GM23338 (cell line): ENCODE measurements at regions not wholly inside any gene's neighbourhood (a gene's known extent, or its start where the extent isn't known, plus 50 kb on each side); places are given as distances from the start of the nearest gene placed in this dataset.
A peak's percentile ranks its signal among the peaks of the same experiment; 100 is the strongest.

Experiments
- ATAC-seq: fragments of 200-7000 bp; cut with Tn5 transposase; 3 replicates; pipeline ENCODE4 v1.9.1; 2020
- DNase-seq: peaks from one replicate; pipeline ENCODE4 v3.0.0-alpha.2; 2015; ENCODE audit warnings: low spot score
- H2AFZ ChIP-seq: fragments of 200-600 bp; sonication (generic); 2 replicates; pipeline ENCODE4 v1.8.0; 2016; ENCODE audit warnings: antibody characterized with exemption, mild to moderate bottlenecking, moderate library complexity
- H3F3A ChIP-seq: fragments of 200-600 bp; sonication (generic); replicated peaks from 2 replicates; pipeline ENCODE4 v1.8.0; 2017; ENCODE audit warnings: antibody characterized with exemption, mixed run types, low read depth
- H3K27ac ChIP-seq: fragments of 200-600 bp; sonication (generic); 2 replicates; pipeline ENCODE4 v1.6.1; 2016; ENCODE audit warnings: low read depth
- H3K27me3 ChIP-seq: fragments of 200-600 bp; sonication (generic); 2 replicates; pipeline ENCODE4 v1.8.0; 2016; ENCODE audit warnings: mild to moderate bottlenecking, mixed run types, moderate library complexity; ENCODE audit not compliant: insufficient read depth
- H3K36me3 ChIP-seq: fragments of 200-600 bp; sonication (generic); 2 replicates; pipeline ENCODE4 v1.8.0; 2016; ENCODE audit warnings: mild to moderate bottlenecking; ENCODE audit not compliant: insufficient read depth
- H3K4me1 ChIP-seq: fragments of 200-600 bp; sonication (generic); 2 replicates; pipeline ENCODE4 v1.8.0; 2016; ENCODE audit warnings: mild to moderate bottlenecking, moderate library complexity; ENCODE audit not compliant: insufficient read depth
- H3K4me2 ChIP-seq: fragments of 200-600 bp; sonication (generic); 2 replicates; pipeline ENCODE4 v1.7.1; 2017; ENCODE audit warnings: mixed run types
- H3K4me3 ChIP-seq: fragments of 200-600 bp; sonication (generic); 2 replicates; pipeline ENCODE4 v1.6.1; 2016; ENCODE audit warnings: mixed run types
- H3K79me2 ChIP-seq: fragments of 200-600 bp; sonication (generic); replicated peaks from 2 replicates; pipeline ENCODE4 v1.8.0; 2017; ENCODE audit warnings: mild to moderate bottlenecking; ENCODE audit not compliant: insufficient read depth
- H3K9me2 ChIP-seq: fragments of 200-600 bp; sonication (generic); 2 replicates; pipeline ENCODE4 v1.8.0; 2017; ENCODE audit not compliant: insufficient read depth
- H4K20me1 ChIP-seq: fragments of 200-600 bp; sonication (generic); replicated peaks from 2 replicates; pipeline ENCODE4 v1.8.0; 2017; ENCODE audit warnings: mild to moderate bottlenecking; ENCODE audit not compliant: insufficient read depth
- H3K27ac Mint-ChIP-seq: 2 replicates; pipeline ENCODE4 v1.8.0; 2020; ENCODE audit warnings: inconsistent platforms, mild to moderate bottlenecking, moderate library complexity, mixed read lengths
- H3K27me3 Mint-ChIP-seq: 3 replicates; pipeline ENCODE4 v1.8.0; 2022; ENCODE audit warnings: low read depth, mild to moderate bottlenecking, moderate library complexity, mixed read lengths, inconsistent platforms; ENCODE audit not compliant: insufficient read depth, poor library complexity
- H3K36me3 Mint-ChIP-seq: 3 replicates; pipeline ENCODE4 v1.8.0; 2021; ENCODE audit warnings: low read depth, mild to moderate bottlenecking, inconsistent platforms, moderate library complexity, mixed read lengths
- H3K4me1 Mint-ChIP-seq: 3 replicates; pipeline ENCODE4 v1.8.0; 2020; ENCODE audit warnings: mild to moderate bottlenecking, inconsistent platforms, mixed read lengths
- H3K4me3 Mint-ChIP-seq: 3 replicates; pipeline ENCODE4 v1.8.0; 2021; ENCODE audit warnings: moderate library complexity, mild to moderate bottlenecking, inconsistent platforms, mixed read lengths
- H3K9me3 Mint-ChIP-seq: 3 replicates; pipeline ENCODE4 v1.8.0; 2020; ENCODE audit warnings: moderate library complexity, mild to moderate bottlenecking, inconsistent platforms, mixed read lengths
- CREB1 ChIP-seq: fragments of 250-450 bp; sonication (Bioruptor Pico); IDR thresholded peaks from 2 replicates; pipeline ENCODE4 v1.5.0; 2020; ENCODE audit warnings: low read depth, mild to moderate bottlenecking, moderate library complexity
- CTCF ChIP-seq, 2 experiments: fragments of 200-600 bp in 1 of 2; sonication (generic) in 1 of 2; conservative IDR thresholded peaks; 2 replicates each; pipeline versions ENCODE4 v1.5.1 to v1.6.1; 2016 to 2017; ENCODE audit warnings: antibody characterized with exemption in 2 of 2, low read depth in 2 of 2, mild to moderate bottlenecking in 2 of 2, moderate library complexity in 1 of 2
- ETS1 ChIP-seq: IDR thresholded peaks from 2 replicates; pipeline ENCODE4 v1.6.1; 2016; ENCODE audit warnings: antibody characterized with exemption
- EZH2 ChIP-seq: fragments of 200-600 bp; sonication (generic); IDR thresholded peaks from one replicate; pipeline ENCODE4 v1.8.0; 2017; ENCODE audit warnings: antibody characterized with exemption, mild to moderate bottlenecking, low read depth; ENCODE audit not compliant: unreplicated experiment
- EZH2phosphoT487 ChIP-seq: fragments of 200-600 bp; sonication (generic); IDR thresholded peaks from one replicate; pipeline ENCODE4 v1.8.1; 2018; ENCODE audit warnings: antibody characterized with exemption; ENCODE audit not compliant: unreplicated experiment
- JUNB ChIP-seq: IDR thresholded peaks from one replicate; pipeline ENCODE4 v1.6.1; 2016; ENCODE audit warnings: antibody characterized with exemption; ENCODE audit not compliant: unreplicated experiment
- NANOG ChIP-seq: IDR thresholded peaks from 2 replicates; pipeline ENCODE4 v1.6.1; 2016; ENCODE audit warnings: antibody characterized with exemption, borderline replicate concordance
- POLR2AphosphoS5 ChIP-seq: IDR thresholded peaks from 2 replicates; pipeline ENCODE4 v1.6.1; 2016; ENCODE audit warnings: antibody characterized with exemption, low read depth
- REST ChIP-seq: IDR thresholded peaks from one replicate; pipeline ENCODE4 v1.6.1; 2018; ENCODE audit warnings: antibody characterized with exemption; ENCODE audit not compliant: unreplicated experiment
- STAT1 ChIP-seq: IDR thresholded peaks from one replicate; pipeline ENCODE4 v1.6.1; 2016; ENCODE audit warnings: antibody characterized with exemption; ENCODE audit not compliant: unreplicated experiment
- ZNF114 ChIP-seq: fragments of 250-450 bp; sonication (Bioruptor Pico); IDR thresholded peaks from 2 replicates; pipeline ENCODE4 v1.5.0; 2020; ENCODE audit warnings: mild to moderate bottlenecking, moderate library complexity
- ZNF331 ChIP-seq: fragments of 250-450 bp; sonication (Bioruptor Pico); IDR thresholded peaks from 2 replicates; pipeline ENCODE4 v1.5.0; 2020; ENCODE audit warnings: low read depth, mild to moderate bottlenecking, moderate library complexity
- ZNF462 ChIP-seq: fragments of 250-450 bp; sonication (Bioruptor Pico); IDR thresholded peaks from 2 replicates; pipeline ENCODE4 v1.5.0; 2020; ENCODE audit warnings: mild to moderate bottlenecking, moderate library complexity

- Histone ChIP-seq H3K4me2 (no peak overlapping the region), H3K27me3 (no peaks in the 10 kb centered on the region), H3K4me1 (no peaks in the 10 kb centered on the region), H2AFZ (no peak overlapping the region), H3K79me2 (no peaks in the 10 kb centered on the region), H3K36me3 (no peaks in the 10 kb centered on the region), H3K9me2 (no peaks in the 10 kb centered on the region), H4K20me1 (no peaks in the 10 kb centered on the region), H3K27ac (no peak overlapping the region), H3F3A (no peaks in the 10 kb centered on the region), H3K4me3 (no peak overlapping the region)
- Mint-ChIP-seq H3K4me1 (peaks cover 8% of the 10 kb centered on the region), H3K9me3 (no peaks in the 10 kb centered on the region), H3K4me3 (no peak overlapping the region), H3K36me3 (no peaks in the 10 kb centered on the region), H3K27ac (peak overlapping the region; percentile 81; the same call in 1 of the 2 replicates), H3K27me3 (peaks cover 2% of the 10 kb centered on the region)
- DNase-seq = no peak
- TF ChIP-seq EZH2phosphoT487 = no peak
- no peak for TF ChIP-seq ZNF114 (CRISPR knock-in tag)
- TF ChIP-seq ETS1 = no peak
- no peak for TF ChIP-seq CREB1 (CRISPR knock-in tag)
- TF ChIP-seq NANOG = no peak
- no peak for TF ChIP-seq REST
- no peak for TF ChIP-seq ZNF331 (CRISPR knock-in tag)
- no peak for TF ChIP-seq CTCF (conservative IDR thresholded peaks at IDR 0.05; ENCODE audit: low read depth in 2 of 2)
- no peak for TF ChIP-seq JUNB
- TF ChIP-seq STAT1 = no peak
- no peak for TF ChIP-seq EZH2
- TF ChIP-seq POLR2AphosphoS5 = no peak
- no peak for TF ChIP-seq ZNF462 (CRISPR knock-in tag)
- ATAC-seq = no peak
Observed at GRCh38 chr5:106862450-106863193, 808.1 kb downstream of the EFNA5 start.
